Spleen (tissue), 3 donors: ENCODE measurements at regions not wholly inside any gene's neighbourhood (a gene's known extent, or its start where the extent isn't known, plus 50 kb on each side); places are given as distances from the start of the nearest gene placed in this dataset.

ENCODE experiments used
- POLR2A ChIP-seq, 3 donors: fragments of 450-650 bp; IDR thresholded peaks; one replicate each; pipeline ENCODE4 v1.5.1; 2017; ENCODE audit warnings: antibody characterized with exemption in 3 of 3, mild to moderate bottlenecking in 1 of 3
- POLR2AphosphoS5 ChIP-seq, 3 donors: sonication (generic); formaldehyde crosslinking; IDR thresholded peaks; one replicate each; pipeline ENCODE4 v1.5.1; 2017; ENCODE audit warnings: antibody characterized with exemption in 3 of 3

DNA sequence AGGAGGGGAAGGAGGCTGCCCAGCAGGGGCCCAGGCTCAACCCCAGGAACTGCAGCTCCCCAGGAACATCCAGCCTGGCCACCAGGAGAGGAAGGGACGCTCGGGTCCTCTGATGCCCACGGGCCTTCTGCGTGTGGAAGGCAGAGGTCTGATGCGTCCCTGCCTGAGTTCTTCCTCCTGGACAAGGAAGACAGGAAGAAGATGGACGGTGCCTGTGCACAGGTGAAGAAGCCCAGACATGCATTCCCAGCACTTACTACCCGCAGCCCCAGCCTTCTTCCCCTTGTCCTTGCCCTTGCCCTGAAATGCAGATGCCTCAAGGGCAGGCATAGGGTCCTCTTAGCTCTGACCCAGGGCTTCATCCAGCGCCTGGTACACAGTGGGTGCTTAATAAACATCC is 56.7 kb upstream of the IRX1 start:
- no peak for TF ChIP-seq POLR2AphosphoS5 (IDR thresholded peaks at IDR 0.05)
- TF ChIP-seq POLR2A (IDR thresholded peaks at IDR 0.05): no peak
